SK-N-SH treated with all-trans-retinoic acid at 6 μM for 48 hours (cell line): ENCODE measurements at regions not wholly inside any gene's neighbourhood (a gene's known extent, or its start where the extent isn't known, plus 50 kb on each side); places are given as distances from the start of the nearest gene placed in this dataset.

Experiments used
- ATAC-seq: fragments of 200-7000 bp; cut with Tn5 transposase; 3 replicates; pipeline ENCODE4 v1.9.1; 2020; ENCODE audit warnings: mild to moderate bottlenecking, moderate library complexity
- ARNTL ChIP-seq: fragments of 450-650 bp; formaldehyde crosslinking; IDR thresholded peaks from 2 replicates; pipeline ENCODE4 v1.5.0; 2020; ENCODE audit warnings: low read depth, mild to moderate bottlenecking, moderate library complexity, borderline replicate concordance
- BACH2 ChIP-seq: fragments of 250-450 bp; sonication (Bioruptor Pico); IDR thresholded peaks from 2 replicates; pipeline ENCODE4 v1.9.0; 2021; ENCODE audit warnings: mild to moderate bottlenecking, borderline replicate concordance
- CSRNP3 ChIP-seq: fragments of 250-450 bp; sonication (Bioruptor Pico); IDR thresholded peaks from 2 replicates; pipeline ENCODE4 v1.5.1; 2021; ENCODE audit warnings: mild to moderate bottlenecking, moderate library complexity
- GLIS3 ChIP-seq: fragments of 250-450 bp; sonication (Bioruptor Pico); IDR thresholded peaks from 2 replicates; pipeline ENCODE4 v1.5.0; 2020; ENCODE audit warnings: mild to moderate bottlenecking, moderate library complexity
- OSR1 ChIP-seq: fragments of 250-450 bp; sonication (Bioruptor Pico); IDR thresholded peaks from 2 replicates; pipeline ENCODE4 v1.8.0; 2022; ENCODE audit warnings: moderate library complexity, mild to moderate bottlenecking, inconsistent platforms
- PATZ1 ChIP-seq: fragments of 250-450 bp; sonication (Bioruptor Pico); IDR thresholded peaks from 2 replicates; pipeline ENCODE4 v1.8.0; 2020; ENCODE audit warnings: mild to moderate bottlenecking, moderate library complexity, borderline replicate concordance
- POU6F1 ChIP-seq: fragments of 250-450 bp; sonication (Bioruptor Pico); IDR thresholded peaks from 2 replicates; pipeline ENCODE4 v1.8.0; 2021; ENCODE audit warnings: low read depth, mild to moderate bottlenecking, moderate library complexity, borderline replicate concordance
- PPARA ChIP-seq: fragments of 250-450 bp; sonication (Bioruptor Pico); IDR thresholded peaks from 2 replicates; pipeline ENCODE4 v1.5.0; 2020; ENCODE audit warnings: mild to moderate bottlenecking, borderline replicate concordance
- RARB ChIP-seq: fragments of 250-450 bp; sonication (Bioruptor Pico); IDR thresholded peaks from 2 replicates; pipeline ENCODE4 v1.8.0; 2021; ENCODE audit warnings: mild to moderate bottlenecking, moderate library complexity
- TCF4 ChIP-seq: fragments of 250-450 bp; sonication (Bioruptor Pico); IDR thresholded peaks from 2 replicates; pipeline ENCODE4 v1.8.0; 2021; ENCODE audit warnings: mild to moderate bottlenecking, moderate library complexity, borderline replicate concordance
- TOX ChIP-seq: fragments of 250-450 bp; sonication (Bioruptor Pico); IDR thresholded peaks from 2 replicates; pipeline ENCODE4 v1.8.0; 2021; ENCODE audit warnings: mild to moderate bottlenecking, moderate library complexity, borderline replicate concordance
- TSHZ2 ChIP-seq: fragments of 250-450 bp; sonication (Bioruptor Pico); IDR thresholded peaks from 2 replicates; pipeline ENCODE4 v1.5.0; 2020; ENCODE audit warnings: mild to moderate bottlenecking, moderate library complexity
- ZFP30 ChIP-seq: fragments of 450-650 bp; formaldehyde crosslinking; IDR thresholded peaks from 2 replicates; pipeline ENCODE4 v1.5.0; 2022; ENCODE audit warnings: mild to moderate bottlenecking, moderate library complexity
- ZNF565 ChIP-seq: fragments of 450-650 bp; formaldehyde crosslinking; conservative IDR thresholded peaks from 2 replicates; pipeline ENCODE4 v1.5.0; 2020; ENCODE audit warnings: low read depth, mild to moderate bottlenecking, moderate library complexity
- ZNF70 ChIP-seq: fragments of 450-650 bp; formaldehyde crosslinking; IDR thresholded peaks from 2 replicates; pipeline ENCODE4 v1.5.0; 2020; ENCODE audit warnings: mild to moderate bottlenecking, moderate library complexity
- ZNF8 ChIP-seq: fragments of 450-650 bp; formaldehyde crosslinking; IDR thresholded peaks from 2 replicates; pipeline ENCODE4 v1.5.0; 2020; ENCODE audit warnings: mild to moderate bottlenecking, moderate library complexity
- TF ChIP-seq, protein P1 (sequence below): fragments of 250-450 bp; sonication (Bioruptor Pico); IDR thresholded peaks from 2 replicates; pipeline ENCODE4 v1.5.1; 2020; ENCODE audit warnings: low read depth, mild to moderate bottlenecking, moderate library complexity

- TF ChIP-seq ZNF70 (CRISPR knock-in tag): no peak
- no peak for TF ChIP-seq TCF4
- TF ChIP-seq ZNF8 (CRISPR knock-in tag): no peak
- no peak for TF ChIP-seq ARNTL (CRISPR knock-in tag)
- TF ChIP-seq TSHZ2 (CRISPR knock-in tag): no peak
- TF ChIP-seq, all 23 proteins: peak for 0
- no peak for ATAC-seq
Observed at GRCh38 chr2:220705678-220706077, 866.4 kb downstream of the EPHA4 start.

- TF ChIP-seq PPARA (CRISPR knock-in tag): no peak
- TF ChIP-seq ZFP30 (CRISPR knock-in tag): no peak
- no peak for TF ChIP-seq ZNF8 (CRISPR knock-in tag)
- TF ChIP-seq ARNTL (CRISPR knock-in tag): no peak
- no peak for TF ChIP-seq BACH2 (CRISPR knock-in tag)
- no peak for TF ChIP-seq RARB (CRISPR knock-in tag)
- no peak for TF ChIP-seq TCF4
- no peak for TF ChIP-seq CSRNP3 (CRISPR knock-in tag)
- TF ChIP-seq, all 23 proteins: peak for 0
- no peak for ATAC-seq
Observed at GRCh38 chr2:220707261-220707660, 864.8 kb downstream of the EPHA4 start.

DNA sequence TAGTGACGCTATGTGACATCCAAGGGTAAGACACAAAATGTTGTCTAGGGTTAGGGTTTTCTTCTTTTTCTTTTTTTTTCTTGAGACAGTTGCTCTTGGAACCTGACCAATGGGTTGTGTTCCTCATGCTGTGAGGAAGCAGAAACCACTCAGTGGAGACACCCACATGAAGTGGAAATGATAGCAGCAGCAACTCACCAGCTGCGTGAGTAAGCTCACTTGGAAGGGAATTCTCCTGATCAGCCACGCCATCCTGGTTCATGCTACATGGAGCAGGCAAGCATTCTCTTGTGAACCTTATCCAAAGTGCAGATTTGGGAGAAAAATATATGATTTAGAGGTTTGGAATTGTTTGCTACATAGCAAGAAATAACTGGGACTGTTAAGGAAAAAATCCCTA is 863.7 kb downstream of the EPHA4 start:
- TF ChIP-seq OSR1 (no peak), ZFP30 (CRISPR knock-in tag) (no peak), TCF4 (no peak), GLIS3 (CRISPR knock-in tag) (no peak), ZNF70 (CRISPR knock-in tag) (no peak), ZNF8 (CRISPR knock-in tag) (no peak), TOX (CRISPR knock-in tag) (no peak), PATZ1 (CRISPR knock-in tag) (no peak), ZNF565 (no peak), POU6F1 (CRISPR knock-in tag) (no peak), TSHZ2 (CRISPR knock-in tag) (no peak)
- TF ChIP-seq, protein P1, sequence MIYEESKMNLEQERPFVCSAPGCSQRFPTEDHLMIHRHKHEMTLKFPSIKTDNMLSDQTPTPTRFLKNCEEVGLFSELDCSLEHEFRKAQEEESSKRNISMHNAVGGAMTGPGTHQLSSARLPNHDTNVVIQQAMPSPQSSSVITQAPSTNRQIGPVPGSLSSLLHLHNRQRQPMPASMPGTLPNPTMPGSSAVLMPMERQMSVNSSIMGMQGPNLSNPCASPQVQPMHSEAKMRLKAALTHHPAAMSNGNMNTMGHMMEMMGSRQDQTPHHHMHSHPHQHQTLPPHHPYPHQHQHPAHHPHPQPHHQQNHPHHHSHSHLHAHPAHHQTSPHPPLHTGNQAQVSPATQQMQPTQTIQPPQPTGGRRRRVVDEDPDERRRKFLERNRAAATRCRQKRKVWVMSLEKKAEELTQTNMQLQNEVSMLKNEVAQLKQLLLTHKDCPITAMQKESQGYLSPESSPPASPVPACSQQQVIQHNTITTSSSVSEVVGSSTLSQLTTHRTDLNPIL: no peak
- TF ChIP-seq, all 23 proteins: peak for 0
- ATAC-seq: no peak
